ENCODE measurements at regions not wholly inside any gene's neighbourhood (a gene's known extent, or its start where the extent isn't known, plus 50 kb on each side); places are given as distances from the start of the nearest gene placed in this dataset.

DNA sequence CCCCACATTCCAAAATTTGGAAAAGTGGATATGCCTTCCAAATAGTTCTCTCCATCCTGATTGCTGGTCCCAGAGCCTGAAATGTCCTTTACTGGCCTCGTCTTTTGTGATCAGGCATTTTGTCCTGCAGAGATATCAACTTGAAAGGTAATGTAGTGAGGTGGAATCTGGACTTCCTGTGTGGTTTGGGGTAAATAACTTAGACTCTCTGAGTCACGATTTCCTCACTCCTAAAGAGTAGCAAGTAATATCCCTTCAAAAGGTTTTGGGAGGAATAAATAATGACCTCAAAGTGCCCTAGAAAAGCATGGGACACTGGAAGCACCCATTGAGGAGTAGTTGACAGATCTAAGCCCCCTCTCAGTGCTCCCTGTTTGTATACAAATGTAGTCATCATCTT, 426.6 kb downstream of the OMA1 start:
- no peaks in the 10 kb centered on the region for H3K9me3 Mint-ChIP-seq
- DNase-seq (no peak), ATAC-seq (replicated peaks) (no peak)
- no peak overlapping the region for H3K4me3 Mint-ChIP-seq
- H3K4me1 Mint-ChIP-seq: no peaks in the 10 kb centered on the region
- H3K27ac Mint-ChIP-seq: no peak overlapping the region
- H3K36me3 Mint-ChIP-seq: no peaks in the 10 kb centered on the region
- peaks cover 0 to 4% of the 10 kb centered on the region in 2 donors for H3K27me3 Mint-ChIP-seq

DNA sequence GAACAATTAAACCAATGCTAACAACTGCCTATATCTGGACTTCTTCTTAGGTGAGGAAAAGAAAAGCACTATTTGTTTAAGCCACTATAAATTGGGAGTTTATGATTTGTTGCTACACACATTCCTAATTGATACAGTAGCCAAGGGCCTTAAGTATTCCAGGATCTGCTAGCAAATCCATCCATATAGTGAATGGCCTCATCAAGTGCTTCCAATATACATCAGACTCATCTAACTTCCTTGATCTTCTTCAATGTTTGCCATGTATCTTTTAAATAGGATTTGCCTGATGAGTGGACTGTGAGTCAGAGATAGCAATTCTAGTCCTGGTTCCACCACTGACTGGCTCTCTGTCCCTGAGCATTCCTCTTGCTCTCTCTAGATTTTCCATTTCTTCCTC, 430.2 kb downstream of the OMA1 start:
- ATAC-seq (replicated peaks) (no peak), DNase-seq (no peak)

DNA sequence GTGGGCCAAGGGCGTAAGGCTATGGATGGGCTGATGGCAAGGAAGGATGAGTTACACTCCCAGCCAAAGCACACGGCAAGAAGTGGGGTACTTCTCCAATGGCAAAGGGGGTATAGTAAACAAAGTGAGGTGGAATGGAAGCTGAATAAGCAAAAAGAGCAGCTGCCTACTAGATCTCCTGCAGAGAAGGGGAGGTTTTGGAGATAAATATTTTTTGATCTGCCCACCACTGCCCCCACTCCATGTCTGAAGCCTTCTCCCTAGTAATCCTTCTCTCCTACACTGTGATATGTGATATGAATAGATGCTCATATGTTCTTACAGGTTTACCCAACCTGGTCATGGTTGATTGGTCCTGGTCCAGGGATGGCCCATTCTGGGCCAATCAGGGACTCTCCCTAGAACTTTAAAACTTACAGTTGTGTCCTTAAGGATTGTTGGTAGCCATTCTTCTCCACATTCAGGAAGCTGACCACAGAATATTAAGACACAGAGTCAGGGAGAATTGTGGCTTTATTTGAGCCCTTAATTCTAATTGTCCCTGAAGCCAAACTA, 436.8 kb downstream of the OMA1 start:
- H3K4me1 Mint-ChIP-seq: peaks cover 23 to 39% of the 10 kb centered on the region in 2 donors
- H3K36me3 Mint-ChIP-seq: peaks cover 0 to 2% of the 10 kb centered on the region in 2 donors
- ATAC-seq (replicated peaks) (no peak), DNase-seq (no peak)
- peaks cover 0 to 6% of the 10 kb centered on the region in 2 donors for H3K9me3 Mint-ChIP-seq
- peaks cover 10 to 18% of the 10 kb centered on the region in 2 donors for H3K27me3 Mint-ChIP-seq
- no peak overlapping the region for H3K27ac Mint-ChIP-seq
- no peak overlapping the region for H3K4me3 Mint-ChIP-seq

More for the DNA sequence above, 430.2 kb downstream of the OMA1 start:
- H3K27me3 Mint-ChIP-seq: peaks cover 5 to 10% of the 10 kb centered on the region in 2 donors
- no peak overlapping the region for H3K4me3 Mint-ChIP-seq
- H3K4me1 Mint-ChIP-seq: peaks cover 0 to 3% of the 10 kb centered on the region in 2 donors
- H3K9me3 Mint-ChIP-seq: peaks cover 0 to 4% of the 10 kb centered on the region in 2 donors
- H3K36me3 Mint-ChIP-seq: peaks cover 0 to 2% of the 10 kb centered on the region in 2 donors
- H3K27ac Mint-ChIP-seq: no peak overlapping the region

DNA sequence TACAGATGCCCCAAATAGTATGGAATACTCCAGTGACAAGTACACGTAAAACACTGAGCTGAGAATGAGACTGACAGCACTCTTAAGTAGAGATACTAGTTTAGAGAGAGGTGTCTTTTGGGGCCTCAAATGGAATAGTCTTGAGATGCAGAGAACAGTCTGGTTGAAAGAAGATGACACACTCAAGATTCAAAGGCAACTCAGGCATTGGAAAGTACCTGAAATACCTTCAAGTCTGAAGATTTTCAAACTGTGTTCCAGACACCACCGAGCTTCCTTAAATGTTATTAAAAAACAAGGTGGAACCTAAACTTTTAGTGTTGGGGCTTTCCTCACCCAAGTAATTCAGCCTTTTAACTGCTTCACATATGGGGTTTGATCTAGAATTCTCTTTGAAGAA, 437.7 kb downstream of the OMA1 start:
- H3K27ac Mint-ChIP-seq: no peak overlapping the region
- no peak overlapping the region for H3K4me3 Mint-ChIP-seq
- peaks cover 2% of the 10 kb centered on the region in 2 donors for H3K36me3 Mint-ChIP-seq
- H3K9me3 Mint-ChIP-seq: peaks cover 0 to 5% of the 10 kb centered on the region in 2 donors
- ATAC-seq (replicated peaks) (peak; percentile 28 to 45), DNase-seq (no peak)
- peaks cover 10 to 15% of the 10 kb centered on the region in 2 donors for H3K27me3 Mint-ChIP-seq
- peaks cover 27 to 44% of the 10 kb centered on the region in 2 donors for H3K4me1 Mint-ChIP-seq

DNA sequence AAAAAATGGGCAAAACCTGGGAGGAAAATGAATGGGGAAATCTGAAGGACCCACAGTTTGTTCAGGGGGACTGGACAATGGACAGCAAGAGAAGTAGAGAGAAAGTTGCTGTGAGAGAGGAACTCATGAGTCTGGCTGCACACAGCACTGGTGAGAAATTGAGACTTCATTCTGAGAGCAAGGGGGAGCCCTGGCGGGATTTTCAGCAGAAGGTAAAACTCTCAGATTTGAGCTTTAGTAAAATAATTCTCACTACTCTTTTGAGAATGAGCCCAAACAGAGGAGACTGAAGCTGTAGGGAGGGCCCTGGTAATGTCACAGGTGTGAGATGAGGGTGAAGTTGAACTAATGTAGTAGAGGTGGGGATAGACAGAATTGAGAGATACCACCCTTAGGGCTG, 438.6 kb downstream of the OMA1 start:
- H3K4me1 Mint-ChIP-seq: peaks cover 29 to 49% of the 10 kb centered on the region in 2 donors
- H3K9me3 Mint-ChIP-seq: peaks cover 0 to 4% of the 10 kb centered on the region in 2 donors
- peaks cover 10 to 13% of the 10 kb centered on the region in 2 donors for H3K27me3 Mint-ChIP-seq
- DNase-seq (no peak), ATAC-seq (replicated peaks) (peak; percentile 6 to 18)
- H3K36me3 Mint-ChIP-seq: peaks cover 2 to 5% of the 10 kb centered on the region in 2 donors
- H3K27ac Mint-ChIP-seq: peak overlapping the region; percentile 70
- no peak overlapping the region for H3K4me3 Mint-ChIP-seq

DNA sequence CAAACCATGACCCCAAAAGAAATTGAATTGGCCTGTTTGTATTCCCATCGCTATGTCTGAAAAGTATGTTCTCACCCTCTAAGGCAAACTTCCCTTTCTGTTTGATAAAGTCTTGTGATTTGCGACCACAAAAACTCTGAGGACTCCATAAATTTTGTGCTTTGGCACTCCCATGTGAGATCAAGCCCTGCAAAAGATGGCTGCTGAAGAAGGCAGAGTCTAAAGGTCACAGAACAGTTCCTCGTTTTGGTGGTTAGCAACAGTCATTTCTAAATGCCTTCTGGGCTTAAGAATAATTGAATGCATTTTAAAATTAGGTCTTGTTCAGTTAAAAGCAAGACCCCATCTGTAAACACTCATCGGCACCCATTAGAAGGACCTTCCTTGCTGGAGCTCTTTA, 441.6 kb downstream of the OMA1 start:
- DNase-seq (peak; percentile 56), ATAC-seq (replicated peaks) (peak; percentile 92 to 96)
- Mint-ChIP-seq H3K4me1 (peaks cover 26 to 49% of the 10 kb centered on the region in 2 donors), H3K36me3 (peaks cover 0 to 5% of the 10 kb centered on the region in 2 donors), H3K9me3 (peaks cover 0 to 2% of the 10 kb centered on the region in 2 donors), H3K27me3 (peaks cover 7 to 10% of the 10 kb centered on the region in 2 donors), H3K27ac (peak overlapping the region; percentile 62), H3K4me3 (peak overlapping the region; percentile 49 to 56)

DNA sequence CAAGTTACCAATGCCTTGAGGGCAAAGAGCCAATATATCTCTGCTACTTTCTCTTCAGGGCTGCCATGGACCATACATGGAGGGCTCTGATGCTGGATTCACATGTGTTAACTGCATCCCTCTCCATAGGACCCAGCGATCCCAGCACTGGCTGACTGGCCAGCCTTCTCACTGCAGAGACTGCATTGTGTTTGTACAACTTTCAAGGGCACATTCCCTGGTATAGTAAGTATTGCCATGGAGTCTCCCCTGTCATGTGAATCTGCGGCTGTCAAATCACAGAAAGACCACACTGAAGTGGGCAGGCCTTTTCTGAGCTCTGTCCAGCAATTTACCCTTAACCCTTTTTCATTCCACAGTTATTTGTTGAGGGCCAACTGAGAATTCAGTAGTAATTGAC, 449.8 kb downstream of the OMA1 start:
- Mint-ChIP-seq H3K4me1 (no peaks in the 10 kb centered on the region), H3K36me3 (no peaks in the 10 kb centered on the region), H3K27me3 (peaks cover 0 to 9% of the 10 kb centered on the region in 2 donors), H3K27ac (no peak overlapping the region), H3K4me3 (no peak overlapping the region), H3K9me3 (no peaks in the 10 kb centered on the region)
- ATAC-seq (replicated peaks) (no peak), DNase-seq (no peak)

DNA sequence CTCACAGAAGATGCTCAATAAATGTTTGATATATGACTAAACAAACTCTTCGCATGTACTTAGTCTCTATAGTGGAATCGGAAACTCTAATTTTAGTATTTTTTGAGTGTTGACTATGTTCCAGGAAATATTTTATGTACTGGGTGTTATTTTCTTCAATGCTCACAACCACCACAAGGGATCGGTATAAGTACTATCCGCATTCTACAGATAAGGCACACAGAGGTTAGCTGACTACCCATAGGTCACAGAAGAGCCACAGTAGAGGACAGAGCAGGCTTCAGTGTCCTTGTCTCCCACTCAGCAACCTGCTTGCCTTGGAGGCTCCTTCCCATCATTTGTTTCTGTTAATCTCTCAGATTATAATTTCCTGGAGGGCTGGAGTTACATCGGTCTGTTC, 451.3 kb downstream of the OMA1 start:
- H3K36me3 Mint-ChIP-seq: no peaks in the 10 kb centered on the region
- DNase-seq: no peak
- no peaks in the 10 kb centered on the region for H3K4me1 Mint-ChIP-seq
- no peak overlapping the region for H3K27ac Mint-ChIP-seq
- no peaks in the 10 kb centered on the region for H3K9me3 Mint-ChIP-seq
- H3K4me3 Mint-ChIP-seq: no peak overlapping the region
- peaks cover 0 to 11% of the 10 kb centered on the region in 2 donors for H3K27me3 Mint-ChIP-seq
- no peak for ATAC-seq (replicated peaks)

DNA sequence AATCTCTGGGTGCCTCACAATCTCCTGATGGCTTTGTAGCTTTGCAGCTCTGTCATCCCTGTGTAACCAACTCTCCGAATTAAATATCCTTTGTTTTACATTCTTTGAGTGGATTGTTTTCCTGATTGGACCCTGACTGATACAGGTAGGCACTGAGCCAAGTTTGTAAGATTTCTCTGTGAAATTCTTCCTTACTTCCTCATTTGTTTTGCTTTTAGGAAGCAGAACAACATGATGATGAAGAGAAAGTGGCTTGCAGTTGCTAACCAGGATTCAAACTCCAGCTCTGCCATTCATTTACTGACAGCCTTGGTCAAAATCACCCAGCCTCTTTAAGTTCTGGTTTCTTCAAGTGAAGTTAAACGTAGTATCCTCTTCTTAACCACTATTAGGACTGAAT, 452.3 kb downstream of the OMA1 start:
- H3K4me3 Mint-ChIP-seq: no peak overlapping the region
- H3K36me3 Mint-ChIP-seq: no peaks in the 10 kb centered on the region
- DNase-seq (no peak), ATAC-seq (replicated peaks) (no peak)
- no peaks in the 10 kb centered on the region for H3K9me3 Mint-ChIP-seq
- H3K27me3 Mint-ChIP-seq: peaks cover 0 to 11% of the 10 kb centered on the region in 2 donors
- H3K27ac Mint-ChIP-seq: no peak overlapping the region
- H3K4me1 Mint-ChIP-seq: no peaks in the 10 kb centered on the region

DNA sequence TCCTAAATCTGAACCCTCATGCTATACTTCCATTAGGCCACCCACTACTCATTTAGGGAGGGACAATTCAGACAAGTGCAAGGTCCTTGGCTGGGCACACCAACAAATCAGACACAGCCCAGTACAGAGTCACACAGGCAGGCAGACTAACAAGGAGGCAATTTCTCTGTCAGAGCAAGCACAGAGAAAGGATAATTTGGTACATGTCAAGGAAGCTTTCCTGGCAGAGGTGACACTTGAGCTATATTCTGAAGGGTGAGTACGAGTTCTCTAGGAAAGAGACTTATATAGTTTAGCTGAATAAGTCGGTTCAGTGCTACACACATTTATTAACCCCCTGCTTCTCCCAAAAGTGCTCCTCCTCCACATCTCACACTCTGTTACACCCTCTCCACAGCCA, 455.9 kb downstream of the OMA1 start:
- H3K36me3 Mint-ChIP-seq: no peaks in the 10 kb centered on the region
- DNase-seq: no peak
- ATAC-seq (replicated peaks): no peak
- no peak overlapping the region for H3K4me3 Mint-ChIP-seq
- no peaks in the 10 kb centered on the region for H3K9me3 Mint-ChIP-seq
- no peaks in the 10 kb centered on the region for H3K4me1 Mint-ChIP-seq
- no peak overlapping the region for H3K27ac Mint-ChIP-seq
- H3K27me3 Mint-ChIP-seq: peaks cover 0 to 4% of the 10 kb centered on the region in 2 donors

DNA sequence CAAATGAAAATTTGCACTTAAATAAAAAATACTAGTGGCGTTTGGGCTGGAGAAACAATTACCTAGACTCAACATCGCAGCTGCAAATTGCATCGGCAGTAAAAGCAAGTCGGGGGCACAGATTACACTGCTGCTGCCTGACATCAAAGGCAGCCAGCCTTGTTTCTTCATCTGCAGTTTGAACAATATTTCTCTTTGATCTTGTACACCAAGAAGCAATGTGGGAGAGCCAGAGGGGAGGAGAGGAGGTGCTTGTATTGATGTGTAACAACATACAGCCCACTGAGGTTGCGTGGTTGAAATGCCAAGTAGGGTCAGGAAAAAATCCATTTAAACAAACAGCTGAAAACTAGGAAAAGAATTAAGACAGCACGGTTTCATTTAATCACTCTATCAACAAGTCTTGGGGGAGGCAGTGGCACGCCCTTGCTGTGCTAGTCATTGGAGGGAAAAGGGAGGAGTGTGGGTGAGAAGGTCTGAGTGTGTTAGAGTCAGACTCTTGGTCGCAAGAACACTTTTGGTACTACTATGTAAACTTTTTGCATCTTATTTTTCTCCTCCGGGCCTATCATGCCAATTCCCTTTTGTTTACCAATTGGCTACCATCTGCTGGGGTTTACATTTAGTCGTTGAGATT, 456.5 kb downstream of the OMA1 start:
- no peak overlapping the region for H3K4me3 Mint-ChIP-seq
- H3K4me1 Mint-ChIP-seq: no peaks in the 10 kb centered on the region
- no peaks in the 10 kb centered on the region for H3K9me3 Mint-ChIP-seq
- DNase-seq: no peak
- H3K27ac Mint-ChIP-seq: no peak overlapping the region
- no peaks in the 10 kb centered on the region for H3K36me3 Mint-ChIP-seq
- peaks cover 0 to 4% of the 10 kb centered on the region in 2 donors for H3K27me3 Mint-ChIP-seq
- ATAC-seq (replicated peaks): no peak

DNA sequence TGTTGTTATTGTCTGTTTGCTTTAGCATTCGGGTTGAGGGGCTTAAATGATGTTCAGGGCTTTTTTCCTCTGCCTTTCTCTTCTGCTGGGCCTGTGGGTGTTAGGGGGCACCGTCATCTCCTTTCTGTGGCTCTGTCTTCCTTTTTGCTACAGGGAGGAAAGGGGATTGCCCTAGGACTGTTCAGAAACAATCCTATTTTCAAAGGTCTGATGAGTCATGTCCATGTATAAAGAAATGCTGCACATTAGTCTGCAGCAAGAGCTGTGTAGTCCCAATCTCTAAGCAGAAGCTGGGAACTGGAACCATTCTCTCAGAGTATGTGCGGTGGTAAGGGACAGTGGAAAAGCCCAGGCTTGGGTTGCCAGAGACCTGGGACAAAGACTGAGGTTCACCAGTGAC, 462.3 kb downstream of the OMA1 start:
- Mint-ChIP-seq H3K4me1 (peaks cover 3 to 6% of the 10 kb centered on the region in 2 donors), H3K27me3 (peaks cover 0 to 6% of the 10 kb centered on the region in 2 donors), H3K9me3 (no peaks in the 10 kb centered on the region), H3K27ac (no peak overlapping the region), H3K36me3 (no peaks in the 10 kb centered on the region), H3K4me3 (no peak overlapping the region)
- DNase-seq: no peak
- ATAC-seq (replicated peaks): peak; percentile 51 to 79

DNA sequence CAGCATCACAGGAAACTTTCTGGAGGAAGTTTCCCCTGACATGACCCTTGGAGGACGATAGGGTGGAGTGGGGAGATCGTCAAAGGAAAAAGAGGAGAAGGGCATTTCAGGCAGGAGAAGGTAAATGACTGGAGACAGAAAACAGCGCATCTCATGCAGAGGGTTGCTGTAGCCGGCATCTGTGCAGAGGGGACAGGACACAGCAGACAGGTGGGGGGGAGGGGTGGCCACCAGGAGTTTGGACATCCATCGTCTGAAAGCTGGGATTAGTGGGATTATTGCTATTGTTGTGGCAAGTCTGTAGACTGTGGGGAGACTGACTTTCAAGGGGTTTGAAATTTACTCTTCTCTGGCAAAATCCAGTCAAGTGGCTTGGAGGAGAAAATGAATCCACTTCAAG, 463.9 kb downstream of the OMA1 start:
- Mint-ChIP-seq H3K27ac (no peak overlapping the region), H3K9me3 (peaks cover 0 to 2% of the 10 kb centered on the region in 2 donors), H3K27me3 (peaks cover 4 to 10% of the 10 kb centered on the region in 2 donors), H3K4me1 (peaks cover 3 to 6% of the 10 kb centered on the region in 2 donors), H3K4me3 (no peak overlapping the region), H3K36me3 (no peaks in the 10 kb centered on the region)
- DNase-seq (no peak), ATAC-seq (replicated peaks) (no peak)

DNA sequence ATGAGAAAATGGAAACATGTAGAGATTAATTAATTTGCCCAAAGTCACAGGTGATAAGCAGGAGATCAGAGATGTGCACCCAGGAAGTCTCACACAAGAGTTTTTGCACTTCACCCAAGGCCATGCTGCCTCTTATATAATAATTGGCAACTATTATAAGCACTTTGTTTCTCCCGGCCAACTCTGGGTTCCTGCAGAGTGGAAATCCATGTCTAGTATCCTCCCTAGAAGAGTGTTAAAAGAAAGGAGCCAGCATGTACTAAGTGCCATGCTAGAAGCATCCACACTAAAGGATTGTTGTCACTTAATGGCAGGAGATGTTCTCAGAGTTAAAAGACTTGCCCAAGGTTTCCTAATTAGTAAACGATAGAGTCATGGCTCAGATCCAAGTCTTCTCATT, 470.3 kb downstream of the OMA1 start:
- Mint-ChIP-seq H3K27ac (no peak overlapping the region), H3K9me3 (peaks cover 0 to 2% of the 10 kb centered on the region in 2 donors), H3K4me3 (no peak overlapping the region), H3K27me3 (peaks cover 8 to 10% of the 10 kb centered on the region in 2 donors), H3K4me1 (no peaks in the 10 kb centered on the region), H3K36me3 (no peaks in the 10 kb centered on the region)
- no peak for ATAC-seq (replicated peaks)
- no peak for DNase-seq

DNA sequence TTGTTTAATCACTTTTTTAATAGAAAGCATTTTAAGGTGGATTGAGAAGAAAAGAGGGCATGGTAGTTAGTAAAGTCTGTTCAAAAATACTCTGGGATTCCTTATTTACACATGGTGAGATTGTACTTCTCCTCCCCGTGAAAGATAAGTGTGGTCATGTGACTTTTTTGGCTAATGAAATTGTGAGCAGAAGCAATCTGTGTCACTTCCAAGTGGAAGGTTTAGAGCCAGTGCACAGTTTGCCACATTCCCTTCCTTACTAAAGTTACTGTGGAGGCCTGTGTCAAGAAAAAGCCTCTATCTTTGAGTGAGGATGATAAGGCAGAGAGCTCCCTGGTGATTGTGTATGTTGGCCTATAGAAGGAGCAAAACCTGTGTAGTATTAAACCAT, 471.3 kb downstream of the OMA1 start:
- no peaks in the 10 kb centered on the region for H3K36me3 Mint-ChIP-seq
- no peak overlapping the region for H3K4me3 Mint-ChIP-seq
- peaks cover 8 to 10% of the 10 kb centered on the region in 2 donors for H3K27me3 Mint-ChIP-seq
- peaks cover 0 to 2% of the 10 kb centered on the region in 2 donors for H3K9me3 Mint-ChIP-seq
- ATAC-seq (replicated peaks) (no peak), DNase-seq (no peak)
- no peak overlapping the region for H3K27ac Mint-ChIP-seq
- no peaks in the 10 kb centered on the region for H3K4me1 Mint-ChIP-seq
